Erythroblast (primary cell): ENCODE measurements at regions not wholly inside any gene's neighbourhood (a gene's known extent, or its start where the extent isn't known, plus 50 kb on each side); places are given as distances from the start of the nearest gene placed in this dataset.

Source experiments
- DNase-seq, 2 experiments: peaks; one replicate each; lab custom pipeline; 2025; lab: John Stamatoyannopoulos, UW
- GATA1 ChIP-seq: IDR thresholded peaks from 2 replicates; pipeline ENCODE4 v1.6.1; 2011; ENCODE audit warnings: low read depth, mild to moderate bottlenecking, control low read depth, low read length, moderate library complexity
- POLR2A ChIP-seq: IDR thresholded peaks from 2 replicates; pipeline ENCODE4 v1.6.1; 2011; ENCODE audit warnings: mild to moderate bottlenecking, low read length

- DNase-seq = no peak
- TF ChIP-seq POLR2A = no peak
- no peak for TF ChIP-seq GATA1
These were observed 89.7 kb upstream of the EEF1E1 start for GRCh38 chr6:8192067-8192466.

DNA sequence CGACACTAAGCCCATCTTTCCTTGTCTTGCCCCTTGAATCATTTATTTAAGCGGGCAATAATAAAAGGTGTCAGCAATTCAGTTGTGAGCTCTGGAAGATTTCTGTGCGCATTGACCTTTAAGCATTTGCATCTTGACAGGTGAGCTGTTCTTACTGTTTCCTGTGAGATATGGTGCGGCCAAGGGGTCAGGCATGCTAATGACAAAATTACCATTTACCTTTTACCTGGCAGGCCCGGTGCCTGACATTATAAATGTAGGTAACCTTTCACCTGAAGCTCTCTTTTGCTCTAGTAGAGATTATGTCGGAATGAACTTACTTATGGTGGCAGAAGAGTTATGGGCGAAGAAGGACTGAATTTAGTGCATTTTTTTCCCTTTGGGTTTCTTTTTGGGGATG lies 89.3 kb upstream of the EEF1E1 start:
- TF ChIP-seq POLR2A (no peak), GATA1 (no peak)
- no peak for DNase-seq

DNA sequence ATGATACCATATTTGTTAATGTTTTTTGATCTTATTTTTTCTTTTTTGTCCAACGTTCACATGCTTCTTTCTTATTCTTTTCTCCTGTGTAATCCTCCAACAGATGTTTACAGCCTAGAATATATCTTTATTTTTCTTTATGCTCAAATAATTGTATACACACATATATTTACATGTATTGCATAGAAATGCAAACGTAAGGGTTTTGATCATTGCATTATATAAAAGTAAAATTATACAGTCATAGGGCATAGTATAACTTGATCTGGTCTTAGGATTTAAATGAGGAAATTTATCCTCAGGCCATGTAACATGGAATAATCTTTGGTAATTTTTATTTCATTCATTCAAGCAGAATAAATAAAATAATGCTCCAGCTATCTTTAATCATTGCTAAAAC lies 84.9 kb upstream of the EEF1E1 start:
- TF ChIP-seq POLR2A (no peak), GATA1 (no peak)
- no peak for DNase-seq

- DNase-seq = no peak
- TF ChIP-seq POLR2A = no peak
- TF ChIP-seq GATA1 = no peak
These were observed 80.7 kb upstream of the EEF1E1 start for GRCh38 chr6:8182902-8183665.

GRCh38 chr6:8181951-8182845 lies 79.8 kb upstream of the EEF1E1 start:
- DNase-seq = no peak
- TF ChIP-seq POLR2A = no peak
- no peak for TF ChIP-seq GATA1

DNA sequence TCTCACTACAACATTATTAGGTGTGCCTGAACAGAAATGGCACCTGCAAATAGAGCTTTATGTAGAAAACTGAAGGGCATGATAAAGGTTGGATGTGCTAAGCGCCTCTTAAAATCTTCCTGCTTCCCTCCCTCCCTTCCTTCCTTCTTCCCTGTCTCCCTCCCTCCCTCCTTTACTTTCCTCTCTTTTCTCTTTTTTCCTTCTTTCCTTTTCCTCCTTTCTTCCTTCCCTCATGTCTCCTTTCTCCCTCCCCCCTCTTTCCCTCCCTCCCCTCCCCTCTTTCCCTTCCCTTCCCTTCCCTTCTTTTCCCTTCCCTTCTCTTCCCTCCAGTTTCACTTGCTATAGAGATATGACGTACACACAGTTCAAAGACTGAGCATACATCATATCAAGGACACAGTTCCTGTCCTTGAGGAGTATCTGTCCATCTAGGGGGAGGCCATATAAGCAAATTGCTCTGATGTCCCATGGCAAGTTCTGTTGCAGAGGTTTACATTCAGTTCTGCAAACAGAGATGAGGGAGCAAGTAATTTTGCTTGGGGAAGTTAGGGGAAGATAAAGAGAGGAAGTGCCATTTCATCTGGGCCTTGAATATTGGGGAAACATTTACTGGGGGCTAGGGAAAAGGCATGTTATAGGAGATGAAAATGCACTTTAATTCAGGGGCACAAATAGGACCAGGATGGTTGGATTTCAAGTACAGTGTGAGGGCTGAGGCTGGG lies 79.0 kb upstream of the EEF1E1 start:
- TF ChIP-seq POLR2A (no peak), GATA1 (no peak)
- no peak for DNase-seq

- TF ChIP-seq POLR2A = no peak
- no peak for DNase-seq
These were observed 78.2 kb upstream of the EEF1E1 start for GRCh38 chr6:8180327-8181159.

DNA sequence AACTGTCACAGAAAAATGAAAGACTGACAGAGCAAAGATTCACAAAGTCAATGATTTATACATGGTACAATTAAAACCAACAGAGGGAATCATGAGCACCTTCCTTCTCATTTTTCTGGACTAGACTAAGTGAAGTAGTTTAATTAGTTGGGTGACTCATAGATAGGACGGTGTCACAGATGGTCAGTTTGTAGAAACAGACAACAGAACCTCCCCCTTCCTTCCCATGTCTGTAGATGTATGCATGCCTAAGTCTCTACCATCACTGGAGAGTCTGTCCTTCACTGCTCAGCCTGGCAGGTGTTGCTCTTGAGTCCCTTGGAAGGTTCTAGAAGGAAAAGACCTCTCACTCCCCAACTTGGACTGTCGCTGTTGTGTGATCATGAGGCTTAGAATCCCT lies 75.4 kb upstream of the EEF1E1 start:
- TF ChIP-seq GATA1 (no peak), POLR2A (no peak)
- no peak for DNase-seq

DNA sequence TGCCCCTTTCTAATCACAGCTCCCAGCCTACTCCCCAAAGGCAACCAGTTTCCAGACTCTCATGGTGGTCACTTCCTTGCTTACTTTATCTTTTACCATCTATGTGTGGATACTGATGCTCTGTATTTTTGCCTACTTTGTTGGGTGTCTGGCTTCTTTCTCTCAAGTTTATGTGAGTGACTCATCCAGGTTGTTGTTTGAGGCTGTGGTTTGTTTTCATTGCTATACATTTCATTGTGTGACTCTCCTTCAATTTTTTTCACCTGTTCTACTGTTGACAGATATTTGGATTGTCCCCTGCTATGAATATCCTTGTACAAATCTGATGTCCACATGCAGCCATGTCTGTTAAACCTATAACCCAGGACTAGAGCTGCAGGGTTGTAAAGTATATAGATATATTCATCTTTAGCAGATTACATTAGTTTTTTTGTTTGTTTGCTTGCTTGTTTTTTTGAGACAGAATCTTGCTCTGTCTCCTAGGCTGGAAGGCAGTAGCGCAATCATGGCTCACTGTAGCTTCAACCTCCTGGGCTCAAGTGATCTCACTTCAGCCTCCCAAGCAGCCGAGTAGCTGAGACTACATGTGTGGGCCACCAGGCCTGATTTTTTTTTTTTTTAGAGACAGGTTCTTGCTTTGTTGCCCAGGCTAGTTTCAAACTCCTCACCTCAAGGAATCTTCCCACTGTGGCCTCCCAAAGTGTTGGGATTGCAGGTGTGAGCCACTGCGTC lies 72.9 kb upstream of the EEF1E1 start:
- TF ChIP-seq POLR2A (no peak), GATA1 (no peak)
- no peak for DNase-seq

- TF ChIP-seq GATA1 = no peak
- no peak for TF ChIP-seq POLR2A
- no peak for DNase-seq
These were observed 72.2 kb upstream of the EEF1E1 start for GRCh38 chr6:8174571-8174970.

DNA sequence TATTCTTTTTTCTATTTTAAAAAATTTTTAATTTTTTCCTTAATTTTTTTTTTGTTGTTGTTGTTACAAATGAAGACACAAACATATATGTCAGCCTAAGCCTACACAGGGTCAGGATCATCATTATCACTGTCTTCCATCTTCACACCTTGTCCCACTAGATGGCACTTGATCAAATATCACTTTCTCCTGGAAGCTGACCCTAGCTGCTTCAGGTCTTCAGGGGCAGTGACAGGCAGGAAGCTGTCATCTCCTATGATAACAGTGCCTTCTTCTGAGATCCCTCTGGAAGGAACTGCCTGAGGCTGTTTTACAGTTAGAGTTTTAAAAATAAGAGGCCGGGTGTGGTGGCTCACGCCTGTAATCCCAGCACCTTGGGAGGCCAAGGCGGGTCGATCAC lies 70.2 kb upstream of the EEF1E1 start:
- TF ChIP-seq GATA1 (no peak), POLR2A (no peak)

DNA sequence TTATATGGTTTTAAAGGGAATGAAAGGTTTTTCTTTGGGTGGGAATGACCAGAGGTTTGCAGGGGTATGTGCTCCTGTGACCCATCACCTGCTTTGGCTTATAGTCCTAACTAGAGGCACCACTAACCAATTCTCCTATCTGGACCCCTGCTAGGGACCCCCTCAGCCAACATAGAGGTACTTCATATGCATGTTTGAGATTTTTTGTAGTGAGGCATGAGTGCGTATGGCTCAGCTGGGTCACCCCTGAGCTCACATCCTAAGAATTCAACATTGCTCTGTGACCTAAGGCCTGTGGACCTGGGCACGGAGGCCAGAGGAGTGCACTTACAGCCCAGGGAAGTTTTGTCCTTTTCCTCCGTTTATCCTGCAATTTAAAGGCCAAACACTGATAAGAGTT lies 68.4 kb upstream of the EEF1E1 start:
- no peak for DNase-seq
- TF ChIP-seq GATA1 = no peak

More for the DNA sequence above, 70.2 kb upstream of the EEF1E1 start:
- DNase-seq = no peak

- DNase-seq = no peak
- TF ChIP-seq GATA1 = no peak
- no peak for TF ChIP-seq POLR2A
These were observed 67.9 kb upstream of the EEF1E1 start for GRCh38 chr6:8170245-8170644.
